NT2/D1 (cell line): ENCODE measurements at regions not wholly inside any gene's neighbourhood (a gene's known extent, or its start where the extent isn't known, plus 50 kb on each side); places are given as distances from the start of the nearest gene placed in this dataset.
A peak's percentile ranks its signal among the peaks of the same experiment; 100 is the strongest.

Source experiments
- DNase-seq: peaks from one replicate; pipeline ENCODE4 v3.0.0-alpha.2; 2011; ENCODE audit warnings: low read depth, low spot score
- H3K27me3 ChIP-seq: 2 replicates; pipeline ENCODE4 v1.6.0; 2011; ENCODE audit warnings: mild to moderate bottlenecking; ENCODE audit not compliant: insufficient read length, insufficient read depth
- H3K36me3 ChIP-seq: 2 replicates; pipeline ENCODE4 v1.6.1; 2011; ENCODE audit warnings: mild to moderate bottlenecking, low read length, mixed read lengths; ENCODE audit not compliant: insufficient read depth, insufficient read length
- H3K4me1 ChIP-seq: 2 replicates; pipeline ENCODE4 v1.5.1; 2011; ENCODE audit not compliant: insufficient read depth, insufficient read length
- H3K4me3 ChIP-seq: 2 replicates; pipeline ENCODE4 v1.5.1; 2011; ENCODE audit warnings: low read depth; ENCODE audit not compliant: insufficient read length
- H3K9ac ChIP-seq: 2 replicates; pipeline ENCODE4 v1.6.0; 2011; ENCODE audit warnings: low read depth; ENCODE audit not compliant: insufficient read length
- H3K9me3 ChIP-seq: 2 replicates; pipeline ENCODE4 v1.5.1; 2011; ENCODE audit warnings: mild to moderate bottlenecking, low read length; ENCODE audit not compliant: insufficient read depth
- SUZ12 ChIP-seq: IDR thresholded peaks from 2 replicates; pipeline ENCODE4 v1.6.1; 2011; ENCODE audit not compliant: insufficient read length, insufficient read depth; ENCODE audit errors: extremely low read depth
- YY1 ChIP-seq: IDR thresholded peaks from 2 replicates; pipeline ENCODE4 v1.6.1; 2011; ENCODE audit not compliant: insufficient read length, insufficient read depth
- ZNF274 ChIP-seq: IDR thresholded peaks from 2 replicates; pipeline ENCODE4 v1.6.1; 2011; ENCODE audit warnings: mild to moderate bottlenecking, low read depth, low read length

DNA sequence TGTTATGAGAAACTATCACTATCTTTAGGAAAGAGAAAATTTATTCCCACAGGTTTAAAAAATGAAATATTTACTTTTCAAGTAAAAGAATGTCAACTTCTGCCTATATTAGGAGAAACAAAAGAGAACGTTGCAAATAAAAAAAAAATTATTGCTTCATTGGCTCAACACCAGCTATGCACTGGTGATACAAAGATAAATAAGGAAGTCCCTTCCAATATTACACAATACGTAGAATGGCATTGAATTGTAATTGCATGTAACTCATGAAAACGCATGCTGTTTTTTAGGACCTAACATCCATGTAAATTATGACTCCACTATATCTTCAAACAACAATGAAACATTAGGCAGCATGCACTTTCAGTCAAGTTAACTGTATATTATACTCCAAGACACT lies 56.4 kb upstream of the RERGL start:
- H3K4me3 ChIP-seq = no peak overlapping the region

GRCh38 chr12:18145924-18146323 lies 55.9 kb upstream of the RERGL start:
- no peak for DNase-seq

More for the DNA sequence above, 56.4 kb upstream of the RERGL start:
- no peak for DNase-seq
- no peaks in the 10 kb centered on the region for H3K27me3 ChIP-seq
- H3K9ac ChIP-seq = no peak overlapping the region
- no peak for TF ChIP-seq YY1
- TF ChIP-seq SUZ12 = no peak
- H3K9me3 ChIP-seq = no peaks in the 10 kb centered on the region
- H3K36me3 ChIP-seq = no peaks in the 10 kb centered on the region
- no peaks in the 10 kb centered on the region for H3K4me1 ChIP-seq

DNA sequence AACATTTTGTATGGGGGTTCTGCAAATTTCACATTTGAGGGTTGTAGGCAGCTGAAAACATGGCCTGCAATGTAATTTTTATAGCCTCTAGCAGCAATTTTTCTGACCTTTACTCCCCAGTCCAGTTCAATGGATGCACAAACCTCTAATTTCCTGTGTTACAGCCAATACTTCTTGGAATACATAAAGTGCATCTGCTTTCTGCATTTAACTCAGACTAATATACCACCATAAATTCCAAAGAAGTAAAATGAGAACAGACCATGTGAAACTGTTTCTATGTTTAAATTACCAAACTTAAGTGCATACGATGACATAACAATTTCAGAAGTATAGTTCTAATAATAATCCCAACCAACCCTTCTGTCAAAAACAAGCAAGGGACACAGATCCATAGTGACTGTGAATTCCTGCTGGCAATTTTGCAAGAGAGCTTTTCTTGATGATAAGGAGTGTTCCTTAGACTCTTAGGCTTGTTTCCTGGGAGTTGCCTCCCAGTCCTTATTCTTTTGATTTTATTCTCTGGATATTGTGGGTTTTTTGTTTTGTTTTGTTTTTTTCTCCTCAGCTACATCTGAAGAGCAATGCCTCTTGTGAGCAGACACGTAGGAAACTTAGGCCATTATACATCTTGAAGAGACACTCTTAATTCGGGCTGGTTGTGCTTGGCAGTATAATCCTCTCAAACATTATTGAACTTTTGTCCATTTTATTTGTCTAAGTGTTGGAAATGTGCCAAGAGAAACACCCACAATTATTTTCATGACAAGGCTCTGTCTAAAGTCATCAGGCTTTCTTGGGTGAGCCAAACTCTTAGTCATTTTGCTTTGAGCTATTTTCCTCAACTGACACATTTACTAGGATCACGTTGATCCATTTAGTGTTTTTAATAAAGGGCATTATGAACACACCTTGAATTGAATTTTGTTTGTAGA lies 51.3 kb upstream of the RERGL start:
- H3K36me3 ChIP-seq = no peaks in the 10 kb centered on the region
- H3K9ac ChIP-seq = no peak overlapping the region
- H3K4me3 ChIP-seq = no peak overlapping the region
- no peak for DNase-seq
- no peaks in the 10 kb centered on the region for H3K9me3 ChIP-seq
- no peaks in the 10 kb centered on the region for H3K27me3 ChIP-seq
- no peaks in the 10 kb centered on the region for H3K4me1 ChIP-seq
- no peak for TF ChIP-seq YY1
- TF ChIP-seq SUZ12 = no peak
- TF ChIP-seq ZNF274 = no peak

More at GRCh38 chr12:18145924-18146323, 55.9 kb upstream of the RERGL start:
- no peak overlapping the region for H3K9ac ChIP-seq
- no peaks in the 10 kb centered on the region for H3K4me1 ChIP-seq
- no peak for TF ChIP-seq YY1
- no peaks in the 10 kb centered on the region for H3K36me3 ChIP-seq
- no peak overlapping the region for H3K4me3 ChIP-seq
- no peaks in the 10 kb centered on the region for H3K27me3 ChIP-seq
- H3K9me3 ChIP-seq = no peaks in the 10 kb centered on the region

DNA sequence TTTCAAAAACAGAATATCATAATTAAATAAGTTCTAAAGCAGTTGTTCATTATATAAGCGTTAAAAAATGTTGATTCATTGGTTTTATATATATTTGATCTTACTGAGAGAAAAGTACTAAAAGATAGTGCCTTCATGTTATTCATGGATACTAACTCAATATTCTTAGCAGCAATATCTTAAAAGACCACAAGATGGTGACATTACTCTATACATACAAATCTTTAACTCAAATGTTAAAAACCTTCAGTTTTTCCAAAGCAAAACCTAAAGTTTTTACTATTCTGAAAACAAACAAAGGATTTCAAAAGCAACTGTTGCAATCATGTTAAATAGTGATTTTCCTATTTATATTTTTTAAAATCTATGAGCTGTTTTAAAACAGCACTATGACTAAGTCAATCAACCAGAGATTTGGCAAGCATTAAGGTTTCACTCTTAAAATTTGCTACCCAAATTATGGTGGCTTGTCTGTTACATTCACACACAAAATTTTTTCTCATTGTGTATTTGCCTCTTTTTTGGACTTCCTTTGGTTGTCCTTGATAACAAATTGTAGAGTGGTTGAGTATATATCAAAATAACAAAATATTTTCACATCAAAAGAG lies 50.1 kb upstream of the RERGL start:
- Histone ChIP-seq H3K36me3 (no peaks in the 10 kb centered on the region), H3K9ac (no peak overlapping the region), H3K9me3 (no peaks in the 10 kb centered on the region), H3K27me3 (no peaks in the 10 kb centered on the region), H3K4me3 (no peak overlapping the region), H3K4me1 (no peaks in the 10 kb centered on the region)
- peak; percentile 51 for DNase-seq
- TF ChIP-seq ZNF274 (no peak), YY1 (no peak), SUZ12 (no peak)
